GM12878 (cell line): ENCODE measurements at regions not wholly inside any gene's neighbourhood (a gene's known extent, or its start where the extent isn't known, plus 50 kb on each side); places are given as distances from the start of the nearest gene placed in this dataset.

Experiments
- ATAC-seq: fragments of 200-7000 bp; cut with Tn5 transposase; 3 replicates; pipeline ENCODE4 v1.9.1; 2020; ENCODE audit warnings: mild to moderate bottlenecking, moderate library complexity
- BruUV-seq: library from RNA; stranded (reverse); fragments of 400-500 nt; replicated peaks from 2 replicates; lab custom pipeline; 2021; lab: Mats Ljungman, UMichigan
- CTCF ChIA-PET: fragments of 300-600 bp; sonication (Branson Sonifier 250); formaldehyde crosslinking; extraction: SDS; loops from one replicate; lab custom pipeline; 2021; ENCODE audit warnings: inconsistent platforms; lab: Yijun Ruan, JAX
- POLR2A ChIA-PET: fragments of 350-600 bp; formaldehyde crosslinking; extraction: SDS; loops from one replicate; lab custom pipeline; 2021; ENCODE audit warnings: inconsistent platforms; lab: Charles Lee
- RAD21 ChIA-PET: fragments of 300-600 bp; sonication (Branson Sonifier 250); formaldehyde crosslinking; loops from one replicate; lab custom pipeline; 2023; ENCODE audit warnings: antibody characterized with exemption; ENCODE audit not compliant: unreplicated experiment; lab: Charles Lee
- SMC1A ChIA-PET: fragments of 300-600 bp; sonication (Branson Sonifier 250); formaldehyde crosslinking; loops from one replicate; lab custom pipeline; 2023; ENCODE audit not compliant: unreplicated experiment, uncharacterized antibody; lab: Charles Lee
- DNase-seq: peaks from one replicate; pipeline ENCODE4 v3.0.0-alpha.2; 2011; ENCODE audit warnings: low read depth, low spot score
- FAIRE-seq: peaks from 3 replicates; lab custom pipeline; 2011; peaks lifted over from hg19 to GRCh38; lab: Jason Lieb, UNC
- H2AFZ ChIP-seq: 2 replicates; pipeline ENCODE4 v1.6.0; 2011; ENCODE audit warnings: low read depth, low read length, control low read depth; ENCODE audit not compliant: control insufficient read depth
- H3K27ac ChIP-seq: 2 replicates; pipeline ENCODE4 v1.5.1; 2011; ENCODE audit warnings: control low read depth; ENCODE audit not compliant: control insufficient read depth, insufficient read depth
- H3K27me3 ChIP-seq, 2 experiments: replicated peaks in 1 of 2; 2 replicates each; pipeline versions ENCODE4 v1.6.0 to v1.6.1; 2011; ENCODE audit warnings: low read length in 1 of 2; ENCODE audit not compliant: control insufficient read depth in 2 of 2, insufficient read depth in 2 of 2
- H3K36me3 ChIP-seq, 2 experiments: 2 replicates each; pipeline ENCODE4 v1.5.1; 2011; ENCODE audit warnings: low read length in 1 of 2; ENCODE audit not compliant: control insufficient read depth in 2 of 2, insufficient read depth in 2 of 2
- H3K4me1 ChIP-seq: 2 replicates; pipeline ENCODE4 v1.6.1; 2011; ENCODE audit warnings: mild to moderate bottlenecking, low read length, moderate library complexity, mixed read lengths; ENCODE audit not compliant: control insufficient read depth, insufficient read depth
- H3K4me2 ChIP-seq: 2 replicates; pipeline ENCODE4 v1.6.0; 2011; ENCODE audit warnings: control low read depth; ENCODE audit not compliant: control insufficient read depth, insufficient read depth
- H3K4me3 ChIP-seq: fragments of 200-600 bp; sonication (generic); 2 replicates; pipeline ENCODE4 v1.5.1; 2016
- H3K79me2 ChIP-seq: 2 replicates; pipeline ENCODE4 v1.6.0; 2011; ENCODE audit warnings: low read length; ENCODE audit not compliant: control insufficient read depth, insufficient read depth
- H3K9ac ChIP-seq: 2 replicates; pipeline ENCODE4 v1.8.0; 2011; ENCODE audit warnings: low read length, control low read depth, mixed read lengths; ENCODE audit not compliant: control insufficient read depth, insufficient read depth
- H3K9me3 ChIP-seq: replicated peaks from 3 replicates; pipeline ENCODE4 v1.5.1; 2011; ENCODE audit warnings: mild to moderate bottlenecking, low read length; ENCODE audit not compliant: control insufficient read depth, insufficient read depth
- H4K20me1 ChIP-seq: 2 replicates; pipeline ENCODE4 v1.6.0; 2011; ENCODE audit not compliant: control insufficient read depth, insufficient read depth
- BCL3 ChIP-seq: IDR thresholded peaks from 2 replicates; pipeline ENCODE4 v1.6.1; 2011; ENCODE audit warnings: borderline replicate concordance, low read depth, mild to moderate bottlenecking, moderate library complexity, low read length; ENCODE audit not compliant: insufficient read depth, poor library complexity, severe bottlenecking
- CHD1 ChIP-seq: IDR thresholded peaks from 2 replicates; pipeline ENCODE4 v1.6.1; 2012; ENCODE audit warnings: low read depth, low read length, improper control_type of control experiment
- MEF2A ChIP-seq: IDR thresholded peaks from 2 replicates; pipeline ENCODE4 v1.6.1; 2011; ENCODE audit warnings: low read depth, mild to moderate bottlenecking, low read length, moderate library complexity; ENCODE audit not compliant: insufficient read depth
- PKNOX1 ChIP-seq: fragments of 450-650 bp; IDR thresholded peaks from 2 replicates; pipeline ENCODE4 v1.6.1; 2016; ENCODE audit warnings: mild to moderate bottlenecking
- RBBP5 ChIP-seq: fragments of 200-600 bp; sonication (generic); conservative IDR thresholded peaks from 2 replicates; pipeline ENCODE4 v1.6.1; 2016
- in situ Hi-C: fragments of 300-500 bp; cut with MboI; formaldehyde crosslinking; loops from 9 replicates; pipeline ENCODE4 v1.14.3; 2018; ENCODE audit warnings: mixed read lengths
- intact Hi-C: fragments of 100-400 bp; cut with micrococcal nuclease; formaldehyde crosslinking; loops from one replicate; pipeline ENCODE4 v1.14.2; 2022; ENCODE audit not compliant: unreplicated experiment

DNA sequence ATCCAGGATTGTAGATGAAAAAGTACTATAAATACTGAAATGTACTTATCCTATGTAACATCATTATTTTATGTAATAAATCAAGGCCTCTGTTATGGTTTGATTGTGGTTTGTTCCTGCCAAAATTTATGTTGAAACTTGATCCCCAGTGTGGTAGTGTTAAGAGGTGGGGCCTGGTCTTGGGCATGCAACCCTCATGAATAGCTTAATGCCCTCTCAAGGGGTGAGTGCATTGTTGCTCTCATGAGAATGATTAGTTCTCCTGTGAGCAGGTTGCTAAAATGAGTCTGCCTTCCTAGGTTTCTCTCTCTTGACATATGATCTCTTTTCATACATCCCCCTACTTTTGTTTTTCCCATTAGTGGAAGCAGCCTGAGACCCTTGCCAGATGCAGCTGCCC is 915.4 kb downstream of the TSN start:
- SMC1A ChIA-PET: interaction anchor here (1.5 to 1.6 kb wide), 2 partner anchors 11 to 19 kb away, joined by 4 read pairs; no protein-coding TSS in a partner anchor
- no peak for FAIRE-seq
- BruUV-seq: no TSS peak

More for the DNA sequence above, 915.4 kb downstream of the TSN start:
- no peaks in the 10 kb centered on the region for H3K79me2 ChIP-seq
- H3K9me3 ChIP-seq: no peaks in the 10 kb centered on the region
- H2AFZ ChIP-seq: no peak overlapping the region
- intact Hi-C loops: no loop called here
- no peak overlapping the region for H3K9ac ChIP-seq
- DNase-seq (no peak), ATAC-seq (no peak)
- H4K20me1 ChIP-seq: no peaks in the 10 kb centered on the region
- TF ChIP-seq PKNOX1 (no peak), RBBP5 (no peak), BCL3 (no peak), CHD1 (no peak), MEF2A (no peak)
- no peak overlapping the region for H3K27ac ChIP-seq
- in situ Hi-C loops: no loop called here
- no peak overlapping the region for H3K4me3 ChIP-seq
- no peaks in the 10 kb centered on the region for H3K36me3 ChIP-seq
- H3K4me1 ChIP-seq: no peaks in the 10 kb centered on the region
- ChIA-PET POLR2A (no interaction called here), RAD21 (no interaction called here), CTCF (no interaction called here)
- no peaks in the 10 kb centered on the region for H3K27me3 ChIP-seq
- H3K4me2 ChIP-seq: no peak overlapping the region
